Right renal cortex interstitium (tissue), 3 donors: ENCODE measurements at regions not wholly inside any gene's neighbourhood (a gene's known extent, or its start where the extent isn't known, plus 50 kb on each side); places are given as distances from the start of the nearest gene placed in this dataset.

Experiments used
- DNase-seq, 3 donors: peaks; one replicate each; pipeline ENCODE4 v3.0.0-alpha.2; 2013; ENCODE audit warnings: low read depth in 3 of 3, low spot score in 2 of 3

DNA sequence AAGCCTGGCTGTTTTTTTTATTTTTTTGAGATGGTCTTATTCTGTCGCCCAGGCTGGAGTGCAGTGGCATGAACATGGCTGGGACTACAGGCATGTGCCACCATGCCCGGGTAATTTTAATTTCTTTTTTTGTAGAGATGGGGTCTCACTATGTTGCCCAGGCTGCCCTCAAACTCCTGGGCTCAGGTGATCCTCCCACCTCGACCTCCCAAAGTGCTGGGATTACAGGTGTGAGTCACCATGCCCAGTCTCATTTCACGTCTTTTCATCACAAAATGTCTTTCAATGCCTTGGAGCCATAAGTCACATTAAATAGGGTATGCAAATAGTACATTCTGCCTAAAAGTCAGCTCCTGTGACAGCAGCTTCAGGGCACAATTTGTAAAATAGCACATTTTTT lies 52.8 kb downstream of the SOX2 start:
- no peak for DNase-seq

- DNase-seq: no peak
Measured at GRCh38 chr3:181770296-181770695, 58.6 kb downstream of the SOX2 start.

- DNase-seq: no peak
Measured at GRCh38 chr3:181771120-181771519, 59.4 kb downstream of the SOX2 start.

DNA sequence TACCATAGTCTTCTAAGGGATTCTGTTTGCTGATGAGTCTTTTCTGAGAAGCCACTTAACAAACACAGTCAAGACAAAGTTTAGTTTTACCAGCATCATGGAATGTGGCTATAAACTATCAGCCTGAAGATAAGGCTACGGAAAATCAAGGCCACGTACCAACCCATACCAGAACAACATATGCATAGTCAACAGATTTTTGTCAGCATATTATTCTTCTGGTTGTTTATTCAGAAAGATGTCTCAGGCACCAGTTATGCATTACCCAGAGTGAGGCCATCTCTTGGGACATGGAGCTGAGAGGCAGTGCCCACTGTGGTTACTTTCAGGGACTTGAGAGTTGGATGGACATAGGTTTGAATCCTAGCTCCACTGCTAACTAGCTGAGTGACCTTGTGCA lies 60.4 kb downstream of the SOX2 start:
- no peak for DNase-seq

GRCh38 chr3:181773921-181774320 lies 62.2 kb downstream of the SOX2 start:
- no peak for DNase-seq

- no peak for DNase-seq
Measured at GRCh38 chr3:181782306-181782954, 70.7 kb downstream of the SOX2 start.

GRCh38 chr3:181790561-181790960 lies 78.8 kb downstream of the SOX2 start:
- DNase-seq: no peak

DNA sequence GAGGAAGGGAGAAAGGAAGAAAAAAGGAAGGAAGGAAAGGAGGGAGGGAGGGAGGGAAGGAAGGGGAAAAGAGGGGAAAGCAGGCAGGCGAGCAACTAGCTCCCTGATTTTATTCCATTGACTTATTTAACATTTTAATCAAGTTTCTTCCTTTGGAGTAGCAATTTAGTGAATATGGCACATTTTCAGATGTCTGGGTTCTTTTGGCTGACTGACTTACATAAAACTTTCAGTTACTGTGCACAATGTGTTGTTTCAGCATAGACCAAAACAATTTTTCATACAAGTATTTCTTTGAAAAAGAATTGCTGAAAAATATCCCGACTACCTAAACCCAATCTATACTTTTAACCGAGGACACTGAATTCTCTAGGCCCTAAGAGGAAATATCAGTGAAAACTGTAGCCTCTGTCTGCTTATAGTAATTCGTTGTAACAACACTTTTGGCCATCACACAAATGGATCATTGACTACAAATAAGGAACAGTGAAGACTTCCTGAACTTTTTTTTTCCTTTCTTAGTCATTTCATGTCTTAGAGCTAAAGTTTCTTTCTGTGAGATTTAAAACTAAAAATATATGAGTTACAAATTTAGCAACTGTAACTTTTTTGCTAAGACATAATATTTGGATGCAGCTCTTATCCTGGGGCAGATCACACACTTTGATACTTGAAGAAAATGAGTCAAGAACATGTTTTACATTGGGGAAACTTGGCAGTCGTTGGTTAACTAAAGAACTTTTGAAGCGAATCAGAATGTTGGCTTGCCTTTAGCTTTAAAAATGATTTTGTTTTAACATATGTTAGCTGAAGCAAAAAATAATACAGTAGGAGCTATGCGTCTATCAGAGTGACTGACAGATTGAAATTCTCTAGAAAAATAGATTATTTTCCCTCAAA lies 79.6 kb downstream of the SOX2 start:
- DNase-seq: no peak

DNA sequence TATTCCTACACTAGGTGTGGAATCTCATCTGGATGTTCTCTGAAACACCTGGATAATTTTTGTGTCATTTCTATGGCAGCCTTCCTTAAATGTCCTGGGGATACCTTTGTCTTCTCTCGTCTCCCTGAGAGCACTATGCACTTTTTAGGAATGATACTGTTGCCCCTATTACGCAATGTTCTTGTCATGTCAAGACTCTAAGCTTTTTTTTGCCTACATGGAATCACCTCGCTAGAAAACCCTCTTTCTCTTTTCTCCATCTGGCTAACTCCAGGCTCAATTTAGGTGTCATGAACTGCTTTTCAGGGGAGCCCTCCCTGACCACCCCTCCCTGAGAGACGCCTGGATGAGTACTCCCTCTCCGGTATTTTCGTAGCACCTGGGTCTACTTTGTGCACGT lies 81.3 kb downstream of the SOX2 start:
- no peak for DNase-seq

GRCh38 chr3:181794011-181794790 lies 82.5 kb downstream of the SOX2 start:
- DNase-seq: no peak

DNA sequence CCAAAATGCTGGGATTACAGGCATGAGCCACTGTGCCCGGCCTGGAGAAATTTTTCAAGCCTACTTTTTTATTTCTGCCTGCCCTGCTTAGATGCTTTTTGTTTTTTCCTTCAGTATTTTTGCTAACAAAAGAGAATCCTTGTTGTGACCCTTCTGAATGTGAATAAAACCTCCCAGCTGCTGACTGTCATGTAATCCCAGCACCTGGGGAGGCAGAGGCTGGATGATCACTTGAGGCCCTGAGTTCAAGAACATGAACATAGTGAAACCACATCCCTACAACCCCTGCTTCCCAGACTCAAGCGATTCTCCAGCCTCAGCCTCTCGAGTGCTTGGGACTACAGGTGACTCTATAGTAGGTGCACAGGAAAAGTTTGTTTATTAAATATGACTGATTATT lies 84.9 kb downstream of the SOX2 start:
- no peak for DNase-seq

DNA sequence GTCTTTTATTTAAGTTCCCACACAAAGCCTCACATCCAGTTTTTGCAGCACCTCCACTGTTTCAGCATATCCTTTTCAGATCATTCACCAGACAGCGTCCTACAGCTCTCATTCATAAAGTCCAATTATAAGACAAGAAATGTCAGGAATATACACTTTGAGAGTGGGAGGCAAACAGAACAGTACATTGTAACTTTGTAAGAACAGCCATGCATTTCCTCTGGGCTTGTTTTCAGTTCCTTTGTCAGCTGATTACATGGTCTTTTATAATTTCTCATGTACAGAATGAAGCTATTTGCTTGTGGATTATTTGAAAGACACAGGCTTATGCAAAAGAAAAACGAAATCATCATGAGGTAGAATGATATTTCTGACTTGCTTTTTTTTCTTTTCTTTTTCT lies 85.7 kb downstream of the SOX2 start:
- no peak for DNase-seq

DNA sequence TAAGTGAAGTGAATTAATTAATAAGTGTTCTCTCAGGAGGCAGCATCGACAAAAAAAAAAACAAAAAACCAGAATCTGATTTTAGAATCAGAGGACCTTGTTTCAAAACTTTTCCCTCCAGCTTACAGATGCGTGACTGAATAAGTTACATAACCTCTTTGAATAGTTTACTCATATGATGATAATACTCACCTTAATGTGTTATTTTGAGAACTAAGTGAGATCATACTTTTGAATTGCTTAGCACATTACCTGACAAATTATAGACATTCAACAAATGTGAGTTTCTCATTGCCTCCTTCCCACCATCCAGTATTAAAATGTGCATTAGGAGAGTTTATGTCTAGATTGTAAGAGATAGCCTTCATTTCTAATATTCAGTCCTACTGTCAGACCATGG lies 94.0 kb downstream of the SOX2 start:
- DNase-seq: no peak

DNA sequence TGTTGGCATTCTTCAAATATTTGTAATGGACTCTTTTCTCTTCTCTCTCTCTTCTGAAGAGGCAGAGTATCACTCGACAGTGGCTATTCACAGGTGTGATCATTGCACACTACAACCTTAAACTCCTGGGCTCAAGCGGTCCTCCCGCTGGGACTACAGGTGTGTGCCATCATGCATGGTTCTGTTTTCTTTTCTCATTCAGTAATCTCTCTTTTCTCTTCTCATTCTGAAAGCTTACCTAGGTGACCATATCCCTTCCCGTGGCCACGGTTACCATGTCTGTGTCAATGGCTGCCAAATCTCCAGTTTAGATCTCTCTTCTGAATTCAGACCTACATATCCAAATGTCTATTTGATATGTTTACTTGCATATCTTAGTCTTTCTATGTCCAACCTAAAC lies 96.3 kb downstream of the SOX2 start:
- DNase-seq: no peak

DNA sequence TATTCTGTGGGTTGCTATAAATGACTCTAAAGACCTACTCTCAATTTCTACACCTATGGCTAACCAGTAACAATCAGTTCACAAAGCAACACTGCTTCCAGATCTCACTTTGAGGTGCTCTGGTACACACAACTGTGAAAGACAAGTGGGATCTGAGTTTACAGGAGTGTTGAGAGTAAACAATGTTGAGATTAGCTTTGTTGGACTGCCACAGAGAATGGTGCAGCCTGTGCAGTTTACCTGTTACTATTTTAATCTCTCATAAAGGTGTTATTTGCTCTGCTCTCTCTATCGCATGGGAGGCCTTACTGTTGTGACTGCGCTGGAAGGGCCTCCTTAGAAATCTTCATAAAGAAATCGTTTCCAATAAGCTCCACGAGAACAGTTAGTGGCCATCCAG lies 112.0 kb downstream of the SOX2 start:
- DNase-seq: no peak

- no peak for DNase-seq
Measured at GRCh38 chr3:181824961-181825360, 113.2 kb downstream of the SOX2 start.

GRCh38 chr3:181839039-181839915 lies 127.6 kb downstream of the SOX2 start:
- no peak for DNase-seq

GRCh38 chr3:181839916-181840297 lies 128.2 kb downstream of the SOX2 start:
- DNase-seq: no peak

DNA sequence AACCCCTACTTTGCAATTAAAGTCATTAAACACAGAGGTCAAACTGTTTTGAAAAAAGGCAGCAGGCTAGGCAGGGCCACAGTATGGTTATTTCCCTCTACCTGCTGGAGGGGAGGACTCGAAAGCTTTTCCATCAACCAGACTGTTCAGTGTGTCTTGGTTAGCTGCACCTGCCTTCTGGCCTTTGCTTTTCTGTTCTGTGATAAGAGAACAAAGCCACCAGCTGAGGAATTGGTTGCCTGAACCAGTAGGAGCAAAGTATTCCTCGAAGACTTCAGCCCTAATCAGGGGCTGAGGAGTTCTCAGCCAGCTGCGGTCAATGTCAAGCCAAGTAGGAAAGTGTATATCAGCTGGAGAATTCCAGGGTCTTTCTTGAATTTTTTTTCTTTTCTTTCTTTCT lies 132.5 kb downstream of the SOX2 start:
- DNase-seq: no peak

DNA sequence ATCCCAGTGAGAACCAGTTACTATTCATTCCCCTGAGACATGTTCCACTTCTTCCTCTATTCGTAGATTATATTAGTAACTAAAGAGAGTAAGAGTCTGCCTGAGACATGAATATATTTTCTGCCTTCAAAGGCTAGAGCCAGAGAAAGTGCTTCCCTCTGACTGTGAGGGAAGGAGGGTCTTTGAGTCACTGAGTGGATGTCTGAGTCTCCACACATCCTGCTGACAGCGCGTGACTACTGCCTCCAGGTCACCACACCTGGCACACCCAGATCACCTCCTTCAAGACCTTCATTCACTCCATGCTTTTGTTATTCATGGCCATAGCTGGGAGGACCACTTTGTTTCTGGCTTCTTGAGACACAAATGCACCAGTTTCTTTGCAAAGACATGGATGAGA lies 135.6 kb downstream of the SOX2 start:
- no peak for DNase-seq

DNA sequence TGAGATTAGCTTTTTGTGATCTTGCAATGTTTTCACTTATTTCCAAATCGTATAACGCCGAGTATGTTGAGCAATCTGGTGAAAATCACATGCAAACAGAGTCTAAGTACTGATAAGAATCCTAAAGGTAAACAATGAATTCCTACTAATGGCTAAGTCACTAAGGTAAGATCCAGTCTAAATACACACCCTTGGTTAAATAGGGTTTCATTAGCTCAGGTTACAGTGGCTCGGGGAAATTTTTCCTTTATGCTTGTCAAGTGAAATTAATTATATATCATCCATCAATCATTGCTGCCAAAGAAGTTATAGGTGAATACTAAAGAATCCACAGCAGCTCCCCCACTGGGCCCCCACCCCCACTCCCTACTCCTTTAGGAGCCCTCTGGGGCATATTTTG lies 139.3 kb downstream of the SOX2 start:
- DNase-seq: no peak
